Smooth muscle cell (in vitro differentiated cells): ENCODE measurements at regions not wholly inside any gene's neighbourhood (a gene's known extent, or its start where the extent isn't known, plus 50 kb on each side); places are given as distances from the start of the nearest gene placed in this dataset.

Experiments used
- DNase-seq: peaks from one replicate; lab custom pipeline; 2025; ENCODE audit not compliant: unreplicated experiment; lab: John Stamatoyannopoulos, UW
- H2AFZ ChIP-seq: fragments of 200-600 bp; sonication (generic); 2 replicates; pipeline ENCODE4 v1.6.0; 2016; ENCODE audit warnings: antibody characterized with exemption, low read depth, mild to moderate bottlenecking
- H3F3A ChIP-seq: fragments of 200-600 bp; sonication (generic); 2 replicates; pipeline ENCODE4 v1.6.0; 2017; ENCODE audit warnings: antibody characterized with exemption, low read depth
- H3K27ac ChIP-seq: fragments of 200-600 bp; sonication (generic); 2 replicates; pipeline ENCODE4 v1.5.1; 2016; ENCODE audit warnings: low read depth, mild to moderate bottlenecking
- H3K27me3 ChIP-seq: fragments of 200-600 bp; sonication (generic); 2 replicates; pipeline ENCODE4 v1.6.1; 2016; ENCODE audit warnings: low read depth, mild to moderate bottlenecking
- H3K36me3 ChIP-seq: fragments of 200-600 bp; sonication (generic); 2 replicates; pipeline ENCODE4 v1.5.1; 2016; ENCODE audit warnings: low read depth
- H3K4me1 ChIP-seq: fragments of 200-600 bp; sonication (generic); 2 replicates; pipeline ENCODE4 v1.5.1; 2016; ENCODE audit warnings: low read depth
- H3K4me2 ChIP-seq: fragments of 200-600 bp; sonication (generic); 2 replicates; pipeline ENCODE4 v1.6.0; 2016; ENCODE audit warnings: mild to moderate bottlenecking
- H3K4me3 ChIP-seq: fragments of 200-600 bp; sonication (generic); 2 replicates; pipeline ENCODE4 v1.5.1; 2016; ENCODE audit warnings: mild to moderate bottlenecking
- H3K79me2 ChIP-seq: fragments of 200-600 bp; sonication (generic); 2 replicates; pipeline ENCODE4 v1.6.0; 2016; ENCODE audit warnings: low read depth, mild to moderate bottlenecking
- H3K9ac ChIP-seq: fragments of 200-600 bp; sonication (generic); 2 replicates; pipeline ENCODE4 v1.6.0; 2016; ENCODE audit warnings: low read depth
- H3K9me3 ChIP-seq: fragments of 200-600 bp; sonication (generic); replicated peaks from 2 replicates; pipeline ENCODE4 v1.5.1; 2016; ENCODE audit warnings: low read depth
- H4K20me1 ChIP-seq: fragments of 200-600 bp; sonication (generic); 2 replicates; pipeline ENCODE4 v1.6.0; 2016; ENCODE audit warnings: low read depth
- WGBS: methylation state at CpG from one replicate; pipeline ENCODE4 v1.1.7; 2016; ENCODE audit warnings: low lambda C conversion rate; 5-methylcytosine and 5-hydroxymethylcytosine counted together
- TF ChIP-seq, protein P1 (sequence below): fragments of 200-600 bp; sonication (generic); IDR thresholded peaks from 2 replicates; pipeline ENCODE4 v1.5.1; 2017; ENCODE audit warnings: borderline replicate concordance, mild to moderate bottlenecking, antibody characterized with exemption; ENCODE audit not compliant: insufficient read depth, poor library complexity, severe bottlenecking

GRCh38 chr4:179398414-179398813 is 1956.2 kb upstream of the AGA start:
- Histone ChIP-seq H3K36me3 (no peaks in the 10 kb centered on the region), H3K9me3 (no peaks in the 10 kb centered on the region), H2AFZ (no peak overlapping the region), H3K79me2 (no peaks in the 10 kb centered on the region), H3F3A (no peaks in the 10 kb centered on the region), H4K20me1 (no peaks in the 10 kb centered on the region), H3K9ac (no peak overlapping the region), H3K27me3 (no peaks in the 10 kb centered on the region), H3K4me2 (no peak overlapping the region), H3K4me1 (no peaks in the 10 kb centered on the region), H3K27ac (no peak overlapping the region), H3K4me3 (no peak overlapping the region)
- 93% methylated on average over 5 of the region's 5 CpGs for WGBS
- TF ChIP-seq, protein P1, sequence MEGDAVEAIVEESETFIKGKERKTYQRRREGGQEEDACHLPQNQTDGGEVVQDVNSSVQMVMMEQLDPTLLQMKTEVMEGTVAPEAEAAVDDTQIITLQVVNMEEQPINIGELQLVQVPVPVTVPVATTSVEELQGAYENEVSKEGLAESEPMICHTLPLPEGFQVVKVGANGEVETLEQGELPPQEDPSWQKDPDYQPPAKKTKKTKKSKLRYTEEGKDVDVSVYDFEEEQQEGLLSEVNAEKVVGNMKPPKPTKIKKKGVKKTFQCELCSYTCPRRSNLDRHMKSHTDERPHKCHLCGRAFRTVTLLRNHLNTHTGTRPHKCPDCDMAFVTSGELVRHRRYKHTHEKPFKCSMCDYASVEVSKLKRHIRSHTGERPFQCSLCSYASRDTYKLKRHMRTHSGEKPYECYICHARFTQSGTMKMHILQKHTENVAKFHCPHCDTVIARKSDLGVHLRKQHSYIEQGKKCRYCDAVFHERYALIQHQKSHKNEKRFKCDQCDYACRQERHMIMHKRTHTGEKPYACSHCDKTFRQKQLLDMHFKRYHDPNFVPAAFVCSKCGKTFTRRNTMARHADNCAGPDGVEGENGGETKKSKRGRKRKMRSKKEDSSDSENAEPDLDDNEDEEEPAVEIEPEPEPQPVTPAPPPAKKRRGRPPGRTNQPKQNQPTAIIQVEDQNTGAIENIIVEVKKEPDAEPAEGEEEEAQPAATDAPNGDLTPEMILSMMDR, result no peak
- no peak for DNase-seq

GRCh38 chr4:179399054-179399782 is 1957.0 kb upstream of the AGA start:
- DNase-seq, result no peak
- Histone ChIP-seq H3K27me3 (no peaks in the 10 kb centered on the region), H2AFZ (no peak overlapping the region), H3K4me1 (no peaks in the 10 kb centered on the region), H3K9ac (no peak overlapping the region), H3K9me3 (no peaks in the 10 kb centered on the region), H3F3A (no peaks in the 10 kb centered on the region), H3K4me3 (no peak overlapping the region), H4K20me1 (no peaks in the 10 kb centered on the region), H3K36me3 (no peaks in the 10 kb centered on the region), H3K79me2 (no peaks in the 10 kb centered on the region), H3K27ac (no peak overlapping the region), H3K4me2 (no peak overlapping the region)
- TF ChIP-seq, protein P1, result no peak

DNA sequence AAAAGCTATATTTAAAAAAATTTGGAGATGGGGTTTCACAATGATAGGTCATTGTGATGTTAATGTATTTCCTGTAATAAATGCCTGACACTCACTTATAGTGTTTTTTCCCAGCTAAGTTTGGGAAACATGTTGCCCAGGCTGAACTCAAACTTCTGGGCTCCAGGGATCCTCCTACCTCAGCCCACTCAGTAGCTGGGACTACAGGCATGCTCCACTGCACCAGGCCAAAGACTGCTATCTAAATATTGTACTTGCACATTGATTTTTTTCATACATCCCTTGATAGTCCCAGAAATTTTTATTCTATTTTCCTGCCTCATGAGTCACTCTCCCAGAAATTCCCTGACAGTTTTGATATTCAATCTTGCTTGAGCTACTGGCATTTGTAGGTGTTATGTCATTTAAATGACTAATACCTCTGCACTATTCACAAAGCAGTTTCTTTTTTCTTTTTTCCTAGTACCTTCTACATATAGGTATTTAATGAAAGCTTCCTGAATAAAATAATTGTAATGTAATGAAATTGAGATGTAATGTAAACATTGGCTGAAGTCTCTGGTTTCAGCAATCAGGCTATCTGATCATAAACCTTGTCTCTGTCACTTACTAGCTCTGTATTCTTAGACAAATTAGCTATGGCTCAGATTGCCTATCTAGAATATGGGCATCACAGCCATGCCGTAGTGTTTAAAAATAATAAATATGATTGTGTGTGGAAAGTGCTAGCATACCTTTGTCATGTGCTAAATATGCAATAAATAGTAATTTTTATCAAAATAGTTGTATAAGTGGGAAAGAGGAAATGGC is 1973.0 kb upstream of the AGA start:
- Histone ChIP-seq H3K79me2 (no peaks in the 10 kb centered on the region), H3K4me1 (peaks cover 4% of the 10 kb centered on the region), H3K36me3 (no peaks in the 10 kb centered on the region), H4K20me1 (no peaks in the 10 kb centered on the region), H3K4me3 (no peak overlapping the region), H3K9ac (no peak overlapping the region), H3K9me3 (no peaks in the 10 kb centered on the region), H3K4me2 (no peak overlapping the region), H3F3A (no peaks in the 10 kb centered on the region), H2AFZ (no peak overlapping the region), H3K27ac (no peak overlapping the region), H3K27me3 (no peaks in the 10 kb centered on the region)
- DNase-seq, result no peak
- TF ChIP-seq, protein P1, result no peak
- WGBS, result 46% methylated on average over 1 of the region's 1 CpG
